ENCODE measurements at regions not wholly inside any gene's neighbourhood (a gene's known extent, or its start where the extent isn't known, plus 50 kb on each side); places are given as distances from the start of the nearest gene placed in this dataset.
"Not testable (repeated sequence)": the region's sequence is repeated elsewhere in the genome, so short reads cannot be mapped to it uniquely, and the experiment has no call there.

DNA sequence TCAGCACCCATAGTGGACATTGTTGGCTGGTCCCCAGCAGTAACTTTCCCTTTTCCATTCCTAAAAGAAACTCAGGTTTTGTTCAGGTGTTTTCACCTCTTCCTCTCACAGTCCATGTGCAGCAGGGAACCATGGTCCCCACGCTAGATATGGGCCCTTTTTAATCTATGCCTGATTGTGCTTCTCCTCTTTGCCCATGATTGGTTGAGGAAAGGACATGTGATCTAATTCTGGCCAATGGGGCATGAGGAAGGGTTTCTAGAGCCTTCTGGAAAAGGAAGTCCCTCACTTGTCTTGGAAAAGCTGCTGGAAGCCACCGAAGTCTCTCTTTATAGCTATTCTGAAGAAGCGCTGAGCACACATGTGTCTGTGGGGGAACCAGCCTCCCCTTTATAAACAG, 330.7 kb downstream of the ACTR3B start:
- 0 out of 2 replicates have a peak, but pooled peaks cover 5% of the 10 kb centered on the region for H3K4me1 ChIP-seq (ENCODE audit: insufficient read depth, low read length)
- no peaks in the 10 kb centered on the region for H3K9me3 ChIP-seq (ENCODE audit: insufficient read depth, low read depth, low read length)
- no peaks in the 10 kb centered on the region for H3K36me3 ChIP-seq (ENCODE audit: insufficient read depth, low read depth, low read length)
- H3K9ac ChIP-seq (ENCODE audit: low read depth, low read length), result no peak overlapping the region
- no peak overlapping the region for H3K27ac ChIP-seq (ENCODE audit: low read length)
- no peak overlapping the region for H3K4me3 ChIP-seq (ENCODE audit: low read length)
- no peaks in the 10 kb centered on the region for H3K27me3 ChIP-seq (ENCODE audit: insufficient read depth, low read length)

DNA sequence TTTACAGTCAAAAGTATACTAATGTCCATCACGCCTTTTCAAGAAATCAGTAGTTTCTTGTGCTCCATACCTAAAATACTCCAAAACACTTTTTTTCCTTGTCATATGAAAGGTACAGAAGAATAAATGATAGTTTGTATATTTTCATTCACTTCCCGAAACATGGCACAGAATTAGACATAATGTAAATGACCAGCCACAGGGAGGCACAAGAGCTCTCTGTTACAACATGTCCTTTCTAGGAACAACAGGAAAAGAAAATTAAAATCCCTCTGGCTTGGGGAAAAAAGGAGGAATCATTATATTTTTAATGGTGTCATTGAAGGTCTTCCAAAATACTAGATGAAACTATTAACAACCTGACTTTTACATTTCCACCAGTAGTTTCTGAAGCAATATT, 331.2 kb downstream of the ACTR3B start:
- H3K36me3 ChIP-seq (ENCODE audit: insufficient read depth, low read depth, low read length), result no peaks in the 10 kb centered on the region
- 0 out of 2 replicates have a peak, but pooled peaks cover 5% of the 10 kb centered on the region for H3K4me1 ChIP-seq (ENCODE audit: insufficient read depth, low read length)
- H3K9me3 ChIP-seq (ENCODE audit: insufficient read depth, low read depth, low read length), result no peaks in the 10 kb centered on the region
- no peak overlapping the region for H3K27ac ChIP-seq (ENCODE audit: low read length)
- H3K4me3 ChIP-seq (ENCODE audit: low read length), result no peak overlapping the region
- no peak overlapping the region for H3K9ac ChIP-seq (ENCODE audit: low read depth, low read length)
- H3K27me3 ChIP-seq (ENCODE audit: insufficient read depth, low read length), result no peaks in the 10 kb centered on the region

DNA sequence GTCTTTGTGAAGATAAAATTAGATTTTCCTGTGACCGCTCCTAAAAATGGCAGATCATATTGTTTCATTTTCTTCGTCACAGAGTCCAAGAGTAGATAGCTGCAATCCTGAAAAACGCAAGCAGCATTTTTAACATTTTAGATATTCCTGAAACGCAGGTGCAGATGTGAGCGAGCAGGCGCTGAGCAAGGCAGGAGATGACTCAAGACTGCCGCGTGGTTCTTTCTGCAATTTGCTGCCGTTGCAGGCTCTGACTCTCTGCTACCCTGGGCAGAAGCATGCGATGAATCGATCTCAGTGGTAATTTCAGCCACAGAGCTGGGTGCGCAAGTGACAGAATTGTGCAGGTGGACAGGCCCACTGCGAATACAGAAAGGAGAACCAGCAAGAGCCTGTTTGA, 331.9 kb downstream of the ACTR3B start:
- H3K27ac ChIP-seq (ENCODE audit: low read length), result no peak overlapping the region
- H3K4me1 ChIP-seq (ENCODE audit: insufficient read depth, low read length), result 0 out of 2 replicates have a peak, but pooled peaks cover 5% of the 10 kb centered on the region
- H3K4me3 ChIP-seq (ENCODE audit: low read length), result no peak overlapping the region
- no peaks in the 10 kb centered on the region for H3K27me3 ChIP-seq (ENCODE audit: insufficient read depth, low read length)
- H3K9ac ChIP-seq (ENCODE audit: low read depth, low read length), result no peak overlapping the region
- H3K36me3 ChIP-seq (ENCODE audit: insufficient read depth, low read depth, low read length), result no peaks in the 10 kb centered on the region
- no peaks in the 10 kb centered on the region for H3K9me3 ChIP-seq (ENCODE audit: insufficient read depth, low read depth, low read length)

DNA sequence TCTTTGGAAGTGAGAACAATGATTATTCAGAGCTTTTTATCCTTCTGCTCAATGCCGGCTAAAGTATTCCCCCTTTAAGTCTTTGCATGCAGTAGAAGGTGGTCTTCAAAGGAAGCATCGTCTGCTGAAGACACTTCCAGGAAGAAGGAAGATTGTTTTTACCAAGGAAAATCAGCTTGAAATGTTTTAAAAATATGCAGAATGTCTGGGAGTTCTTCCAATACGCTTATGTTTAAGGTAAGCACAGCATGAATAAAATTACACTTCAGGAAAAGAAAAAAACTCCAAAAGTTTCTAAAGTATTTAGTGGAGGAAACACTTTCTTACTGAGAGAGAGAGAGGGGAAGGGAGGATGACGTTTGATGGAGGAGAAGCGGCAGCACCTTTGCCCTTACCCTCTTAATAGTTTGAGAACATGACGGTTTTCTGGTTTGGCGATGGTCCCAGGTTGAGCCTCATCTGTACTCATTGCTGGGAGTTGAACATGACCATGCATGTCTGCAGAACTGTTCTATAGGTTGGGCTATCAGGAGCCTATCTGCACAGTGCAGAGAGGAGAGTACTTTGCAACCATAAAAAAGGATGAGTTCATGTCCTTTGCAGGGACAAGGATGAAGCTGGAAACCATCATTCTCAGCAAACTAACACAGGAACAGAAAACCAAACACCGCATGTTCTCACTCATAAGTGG, 338.1 kb downstream of the ACTR3B start:
- Histone ChIP-seq H3K4me3 (ENCODE audit: low read length) (no peak overlapping the region), H3K4me1 (ENCODE audit: insufficient read depth, low read length) (no peaks in the 10 kb centered on the region), H3K36me3 (ENCODE audit: insufficient read depth, low read depth, low read length) (no peaks in the 10 kb centered on the region), H3K9me3 (ENCODE audit: insufficient read depth, low read depth, low read length) (no peaks in the 10 kb centered on the region), H3K27me3 (ENCODE audit: insufficient read depth, low read length) (no peaks in the 10 kb centered on the region), H3K9ac (ENCODE audit: low read depth, low read length) (no peak overlapping the region), H3K27ac (ENCODE audit: low read length) (no peak overlapping the region)

DNA sequence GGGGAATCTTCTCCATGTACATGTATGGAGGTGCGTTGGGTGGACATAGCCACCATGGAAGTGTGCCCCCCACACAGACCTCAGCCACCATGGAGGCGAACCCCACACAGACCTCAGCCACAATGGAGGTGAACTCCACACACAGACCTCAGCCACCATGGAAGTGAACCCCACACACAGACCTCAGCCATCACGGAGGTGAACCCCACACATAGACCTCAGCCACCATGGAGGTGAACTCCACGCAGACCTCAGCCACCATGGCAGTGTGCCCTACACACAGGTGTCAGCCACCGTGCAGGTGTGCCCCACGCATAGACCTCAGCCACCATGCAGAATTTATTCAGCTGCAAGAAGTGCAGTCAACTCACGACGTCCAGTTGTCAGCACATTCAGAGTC, 339.7 kb downstream of the ACTR3B start:
- H3K4me3 ChIP-seq (ENCODE audit: low read length), result no peak overlapping the region
- no peak overlapping the region for H3K27ac ChIP-seq (ENCODE audit: low read length)
- no peaks in the 10 kb centered on the region for H3K9me3 ChIP-seq (ENCODE audit: insufficient read depth, low read depth, low read length)
- no peaks in the 10 kb centered on the region for H3K4me1 ChIP-seq (ENCODE audit: insufficient read depth, low read length)
- no peaks in the 10 kb centered on the region for H3K27me3 ChIP-seq (ENCODE audit: insufficient read depth, low read length)
- no peak overlapping the region for H3K9ac ChIP-seq (ENCODE audit: low read depth, low read length)
- H3K36me3 ChIP-seq (ENCODE audit: insufficient read depth, low read depth, low read length), result no peaks in the 10 kb centered on the region

DNA sequence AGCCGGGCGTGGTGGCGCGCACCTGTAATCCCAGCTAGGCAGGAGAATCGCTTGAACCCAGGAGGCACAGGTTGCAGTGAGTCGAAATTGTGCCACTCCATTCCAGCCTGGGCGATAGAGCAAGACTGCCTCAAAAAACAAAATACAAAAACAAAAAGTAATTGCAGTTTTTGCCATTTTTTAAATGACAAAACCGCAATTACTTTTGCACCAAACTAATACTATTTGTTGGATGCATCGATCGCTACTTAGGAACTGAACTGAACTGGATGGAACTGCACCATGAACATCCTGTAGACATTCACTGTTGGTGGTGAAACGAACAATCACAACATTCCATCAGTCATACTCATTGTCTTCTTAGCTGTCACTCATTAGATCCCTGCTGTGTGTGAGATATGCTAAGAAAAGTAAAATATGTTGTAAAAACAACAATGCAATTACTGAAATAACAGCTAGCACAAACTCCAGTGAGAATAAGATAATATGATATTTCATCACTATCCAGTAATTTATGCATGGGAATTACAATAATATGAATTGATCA, 341.2 kb downstream of the ACTR3B start:
- no peak overlapping the region for H3K4me3 ChIP-seq (ENCODE audit: low read length)
- H3K9me3 ChIP-seq (ENCODE audit: insufficient read depth, low read depth, low read length), result peaks cover under 1% of the 10 kb centered on the region; the same call in 1 of the 2 replicates
- no peaks in the 10 kb centered on the region for H3K4me1 ChIP-seq (ENCODE audit: insufficient read depth, low read length)
- H3K9ac ChIP-seq (ENCODE audit: low read depth, low read length), result no peak overlapping the region
- H3K36me3 ChIP-seq (ENCODE audit: insufficient read depth, low read depth, low read length), result no peaks in the 10 kb centered on the region
- H3K27me3 ChIP-seq (ENCODE audit: insufficient read depth, low read length), result no peaks in the 10 kb centered on the region
- H3K27ac ChIP-seq (ENCODE audit: low read length), result no peak overlapping the region

DNA sequence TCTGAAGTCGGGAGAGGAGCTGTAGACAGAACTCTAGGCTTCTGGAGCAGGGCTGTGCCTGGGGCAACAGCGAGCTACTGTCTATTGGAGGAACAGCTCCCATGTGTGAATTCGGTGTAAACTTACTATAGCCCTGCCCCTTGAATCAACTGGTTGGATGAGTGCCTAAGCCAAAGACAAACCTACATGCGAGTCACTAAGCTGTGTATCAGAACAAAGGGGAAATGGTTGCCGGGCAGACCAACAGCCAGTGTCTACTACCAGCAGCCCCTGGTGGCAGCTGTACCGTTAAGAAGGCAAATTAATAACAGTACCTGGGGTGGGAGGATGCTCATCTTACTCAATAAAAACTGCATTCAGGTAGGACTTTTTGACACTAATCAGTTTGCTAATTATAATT, 343.6 kb downstream of the ACTR3B start:
- no peak overlapping the region for H3K9ac ChIP-seq (ENCODE audit: low read depth, low read length)
- no peaks in the 10 kb centered on the region for H3K4me1 ChIP-seq (ENCODE audit: insufficient read depth, low read length)
- no peak overlapping the region for H3K27ac ChIP-seq (ENCODE audit: low read length)
- H3K27me3 ChIP-seq (ENCODE audit: insufficient read depth, low read length), result no peaks in the 10 kb centered on the region
- H3K9me3 ChIP-seq (ENCODE audit: insufficient read depth, low read depth, low read length), result peaks cover 8% of the 10 kb centered on the region; the same call in 1 of the 2 replicates
- H3K4me3 ChIP-seq (ENCODE audit: low read length), result no peak overlapping the region
- no peaks in the 10 kb centered on the region for H3K36me3 ChIP-seq (ENCODE audit: insufficient read depth, low read depth, low read length)

DNA sequence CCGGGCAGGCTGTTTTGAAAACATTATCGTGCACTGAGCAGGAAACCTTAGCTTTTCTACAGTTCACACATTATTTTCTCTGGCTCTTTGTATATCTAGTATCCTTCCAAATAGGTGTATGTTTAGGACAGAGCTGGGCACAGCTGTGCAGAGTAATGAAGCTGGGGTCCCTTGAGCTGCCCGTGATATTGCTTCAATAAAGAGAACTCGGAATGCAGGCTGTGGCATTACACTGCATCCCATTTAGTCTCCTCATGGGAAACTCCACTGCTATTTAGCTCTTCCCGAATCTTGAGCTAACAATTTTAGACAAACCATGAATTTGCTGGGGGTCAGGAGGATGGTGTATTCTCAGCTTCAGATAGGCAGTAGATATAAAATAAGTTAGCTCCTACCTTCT, 348.3 kb downstream of the ACTR3B start:
- no peak overlapping the region for H3K4me3 ChIP-seq (ENCODE audit: low read length)
- no peak overlapping the region for H3K27ac ChIP-seq (ENCODE audit: low read length)
- no peak overlapping the region for H3K9ac ChIP-seq (ENCODE audit: low read depth, low read length)
- H3K27me3 ChIP-seq (ENCODE audit: insufficient read depth, low read length), result no peaks in the 10 kb centered on the region
- H3K4me1 ChIP-seq (ENCODE audit: insufficient read depth, low read length), result no peaks in the 10 kb centered on the region
- H3K36me3 ChIP-seq (ENCODE audit: insufficient read depth, low read depth, low read length), result no peaks in the 10 kb centered on the region
- H3K9me3 ChIP-seq (ENCODE audit: insufficient read depth, low read depth, low read length), result peaks cover 8% of the 10 kb centered on the region; the same call in 1 of the 2 replicates

DNA sequence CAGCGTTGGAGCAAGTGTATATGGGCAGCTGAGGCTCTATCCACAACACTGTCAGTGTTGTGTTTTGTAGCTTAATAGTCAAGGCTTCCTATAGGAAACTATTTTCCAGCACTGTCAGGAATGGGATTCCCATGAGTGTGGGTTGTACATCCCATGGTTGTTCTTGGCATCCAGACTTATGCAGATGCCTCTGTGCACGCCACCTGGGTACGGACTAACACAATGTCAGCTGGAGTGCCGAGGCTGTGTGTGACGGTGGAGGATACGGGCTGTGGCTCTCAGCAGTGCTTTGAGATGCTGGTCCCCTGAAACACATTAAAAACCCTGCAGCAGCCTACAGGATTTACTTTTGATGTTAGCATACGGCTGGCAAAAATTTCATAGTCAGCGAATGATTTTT, 350.0 kb downstream of the ACTR3B start:
- Histone ChIP-seq H3K36me3 (ENCODE audit: insufficient read depth, low read depth, low read length) (no peaks in the 10 kb centered on the region), H3K9me3 (ENCODE audit: insufficient read depth, low read depth, low read length) (peaks cover 8% of the 10 kb centered on the region; the same call in 1 of the 2 replicates), H3K27me3 (ENCODE audit: insufficient read depth, low read length) (no peaks in the 10 kb centered on the region), H3K4me3 (ENCODE audit: low read length) (no peak overlapping the region), H3K4me1 (ENCODE audit: insufficient read depth, low read length) (peaks cover 8% of the 10 kb centered on the region; the same call in 1 of the 2 replicates), H3K27ac (ENCODE audit: low read length) (no peak overlapping the region), H3K9ac (ENCODE audit: low read depth, low read length) (no peak overlapping the region)

DNA sequence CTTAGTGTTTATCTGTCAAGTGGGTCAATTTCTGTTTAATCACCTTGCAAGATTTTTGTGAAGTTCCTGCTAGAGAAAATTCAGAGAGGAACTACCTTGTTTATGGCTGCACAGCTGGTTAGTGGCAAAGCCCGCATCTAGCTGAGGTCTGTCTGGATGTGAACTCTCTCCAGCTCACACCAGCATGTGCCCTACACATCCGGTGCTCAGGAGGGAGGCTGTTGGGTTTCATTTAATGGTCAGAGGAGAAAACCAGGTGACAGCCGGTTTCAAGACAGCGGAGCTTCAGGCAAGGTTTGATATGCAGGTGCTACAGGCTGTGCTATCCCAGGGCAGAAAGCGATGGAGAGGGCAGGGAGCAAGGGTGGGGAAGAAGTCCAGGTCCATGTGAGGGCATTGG, 351.1 kb downstream of the ACTR3B start:
- Histone ChIP-seq H3K4me1 (ENCODE audit: insufficient read depth, low read length) (peaks cover 8% of the 10 kb centered on the region; the same call in 1 of the 2 replicates), H3K27ac (ENCODE audit: low read length) (no peak overlapping the region), H3K27me3 (ENCODE audit: insufficient read depth, low read length) (no peaks in the 10 kb centered on the region), H3K4me3 (ENCODE audit: low read length) (no peak overlapping the region), H3K36me3 (ENCODE audit: insufficient read depth, low read depth, low read length) (no peaks in the 10 kb centered on the region), H3K9ac (ENCODE audit: low read depth, low read length) (no peak overlapping the region), H3K9me3 (ENCODE audit: insufficient read depth, low read depth, low read length) (peaks cover 8% of the 10 kb centered on the region; the same call in 1 of the 2 replicates)

DNA sequence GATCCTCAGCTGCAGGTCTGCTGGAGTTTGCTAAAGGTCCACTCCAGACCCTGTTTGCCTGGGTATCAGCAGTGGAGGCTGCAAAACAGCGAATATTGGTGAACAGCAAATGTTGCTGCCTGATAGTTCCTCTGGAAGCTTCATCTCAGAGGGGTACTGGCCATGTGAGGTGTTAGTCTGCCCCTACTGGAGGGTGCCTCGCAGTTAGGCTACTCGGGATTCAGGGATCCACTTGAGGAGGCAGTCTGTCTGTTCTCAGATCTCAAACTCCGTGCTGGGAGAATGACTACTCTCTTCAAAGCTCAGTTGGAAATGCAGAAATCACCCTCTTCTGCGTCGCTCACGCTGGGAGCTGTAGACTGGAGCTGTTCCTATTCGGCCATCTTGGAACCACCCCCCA, 362.7 kb downstream of the ACTR3B start:
- not testable (repeated sequence) for H3K4me1 ChIP-seq (ENCODE audit: insufficient read depth, low read length); H3K4me3 ChIP-seq (ENCODE audit: low read length); H3K9me3 ChIP-seq (ENCODE audit: insufficient read depth, low read depth, low read length); H3K9ac ChIP-seq (ENCODE audit: low read depth, low read length); H3K27ac ChIP-seq (ENCODE audit: low read length); H3K27me3 ChIP-seq (ENCODE audit: insufficient read depth, low read length); H3K36me3 ChIP-seq (ENCODE audit: insufficient read depth, low read depth, low read length)

DNA sequence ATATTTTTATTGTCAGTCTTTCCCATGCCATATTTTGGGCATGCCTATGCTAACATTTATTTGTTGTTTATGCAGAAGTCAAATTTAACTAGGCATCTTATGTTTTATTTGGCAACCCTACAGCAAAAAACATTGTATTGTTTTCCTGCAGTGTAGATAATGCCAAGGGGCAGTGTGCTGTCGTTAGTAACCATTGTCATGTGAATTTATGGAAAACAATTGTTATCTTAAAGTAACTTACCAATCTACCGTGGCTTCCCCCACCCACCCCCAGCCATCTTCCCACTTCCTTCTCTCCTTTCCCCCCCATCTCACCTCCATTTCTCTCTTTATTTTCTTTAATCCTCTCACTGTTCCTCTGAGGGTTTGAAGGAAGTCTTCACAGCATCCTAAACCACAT, 370.5 kb downstream of the ACTR3B start:
- H3K4me1 ChIP-seq (ENCODE audit: insufficient read depth, low read length), result peaks cover 10% of the 10 kb centered on the region; the same call in 1 of the 2 replicates
- H3K27ac ChIP-seq (ENCODE audit: low read length), result no peak overlapping the region
- peaks cover 6% of the 10 kb centered on the region for H3K9me3 ChIP-seq (ENCODE audit: insufficient read depth, low read depth, low read length)
- H3K36me3 ChIP-seq (ENCODE audit: insufficient read depth, low read depth, low read length), result no peaks in the 10 kb centered on the region
- no peaks in the 10 kb centered on the region for H3K27me3 ChIP-seq (ENCODE audit: insufficient read depth, low read length)
- no peak overlapping the region for H3K4me3 ChIP-seq (ENCODE audit: low read length)
- no peak overlapping the region for H3K9ac ChIP-seq (ENCODE audit: low read depth, low read length)

Data from iPS-20b (cell line).